DND-41 (cell line): ENCODE measurements at regions not wholly inside any gene's neighbourhood (a gene's known extent, or its start where the extent isn't known, plus 50 kb on each side); places are given as distances from the start of the nearest gene placed in this dataset.

Experiments used
- ATAC-seq: fragments of 200-7000 bp; cut with Tn5 transposase; 3 replicates; pipeline ENCODE4 v1.9.1; 2021; ENCODE audit warnings: low read depth; ENCODE audit not compliant: insufficient read depth
- DNase-seq: peaks from one replicate; pipeline ENCODE4 v3.0.0-alpha.2; 2020
- H2AFZ ChIP-seq: 2 replicates; pipeline ENCODE4 v1.6.0; 2012; ENCODE audit warnings: low read depth, low read length
- H3K27ac ChIP-seq: 2 replicates; pipeline ENCODE4 v1.5.1; 2012; ENCODE audit warnings: low read length, inconsistent platforms
- H3K27me3 ChIP-seq: fragments of 200-600 bp; sonication (generic); 2 replicates; pipeline ENCODE4 v1.6.0; 2012; ENCODE audit warnings: low read length, mild to moderate bottlenecking, inconsistent platforms; ENCODE audit not compliant: insufficient read depth, poor library complexity
- H3K36me3 ChIP-seq: 2 replicates; pipeline ENCODE4 v1.5.1; 2012; ENCODE audit warnings: low read length, inconsistent platforms; ENCODE audit not compliant: insufficient read depth
- H3K4me1 ChIP-seq: 2 replicates; pipeline ENCODE4 v1.5.1; 2012; ENCODE audit warnings: mild to moderate bottlenecking, low read length; ENCODE audit not compliant: insufficient read depth
- H3K4me2 ChIP-seq: 2 replicates; pipeline ENCODE4 v1.6.0; 2012; ENCODE audit warnings: mild to moderate bottlenecking, moderate library complexity, low read length, inconsistent platforms; ENCODE audit not compliant: insufficient read depth
- H3K4me3 ChIP-seq, 2 experiments: fragments of 200-600 bp in 1 of 2; shearing (Covaris generic) in 1 of 2; 2 replicates each; pipeline ENCODE4 v1.5.1; 2012 to 2016; ENCODE audit warnings: inconsistent platforms in 2 of 2, low read length in 2 of 2, mild to moderate bottlenecking in 2 of 2, low read depth in 1 of 2, moderate library complexity in 1 of 2
- H3K79me2 ChIP-seq: 2 replicates; pipeline ENCODE4 v1.6.0; 2012; ENCODE audit warnings: low read length, inconsistent platforms; ENCODE audit not compliant: insufficient read depth
- H3K9ac ChIP-seq: 2 replicates; pipeline ENCODE4 v1.6.0; 2012; ENCODE audit warnings: low read depth, mild to moderate bottlenecking, inconsistent platforms, low read length, moderate library complexity
- H3K9me3 ChIP-seq: 2 replicates; pipeline ENCODE4 v1.5.1; 2012; ENCODE audit warnings: low read length, moderate library complexity, mild to moderate bottlenecking, inconsistent platforms; ENCODE audit not compliant: insufficient read depth, severe bottlenecking
- H4K20me1 ChIP-seq: 2 replicates; pipeline ENCODE4 v1.6.0; 2012; ENCODE audit warnings: low read length; ENCODE audit not compliant: insufficient read depth
- EZH2 ChIP-seq: IDR thresholded peaks from 3 replicates; pipeline ENCODE4 v1.6.1; 2012; ENCODE audit warnings: borderline replicate concordance, low read depth, mild to moderate bottlenecking, moderate library complexity, low read length, inconsistent platforms; ENCODE audit not compliant: severe bottlenecking
- TF ChIP-seq, protein P1 (sequence below): IDR thresholded peaks from 2 replicates; pipeline ENCODE4 v1.5.1; 2012; ENCODE audit warnings: borderline replicate concordance, low read length, moderate library complexity, mild to moderate bottlenecking; ENCODE audit not compliant: poor library complexity, severe bottlenecking; ENCODE audit errors: extremely low read depth

DNA sequence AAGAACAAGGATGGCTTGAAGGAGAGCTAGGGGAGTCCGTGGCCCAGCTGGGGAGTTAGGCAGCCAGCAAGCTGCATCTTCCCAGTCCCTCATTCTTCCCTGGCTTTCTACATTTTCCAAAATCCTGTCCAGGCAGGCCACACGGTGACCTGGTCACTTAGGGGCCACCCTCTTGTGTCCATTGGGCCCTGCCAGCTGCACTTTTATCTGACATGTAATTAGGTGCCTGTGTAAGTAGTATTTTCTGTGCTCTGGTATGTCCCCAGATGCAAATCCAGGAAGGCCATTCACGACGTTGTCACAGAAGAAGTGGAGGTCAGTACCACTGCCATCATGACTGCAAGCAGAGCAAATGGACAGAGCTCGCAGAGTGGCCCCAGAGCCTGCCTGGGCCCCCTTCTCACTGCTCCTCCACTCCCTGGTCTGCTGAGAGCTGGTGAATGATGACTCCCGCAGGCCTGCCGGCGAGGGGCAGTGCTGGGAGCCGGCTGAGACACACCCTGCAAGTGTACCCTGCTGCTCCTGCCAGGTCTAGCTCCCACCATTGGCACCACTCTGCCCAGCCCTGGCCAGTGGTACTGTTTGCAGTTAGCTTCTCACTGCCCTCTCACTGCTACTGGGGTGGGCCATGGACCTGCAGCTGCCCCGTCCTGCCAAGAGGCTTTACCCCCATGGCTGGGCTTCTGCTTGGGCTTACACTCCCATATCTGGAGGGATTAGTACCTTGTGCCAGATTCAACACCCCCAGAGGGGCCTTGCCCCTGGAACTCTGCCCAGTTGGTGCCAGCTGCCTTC, 98.2 kb downstream of the GLRX3 start:
- TF ChIP-seq EZH2: no peak
- TF ChIP-seq, protein P1, sequence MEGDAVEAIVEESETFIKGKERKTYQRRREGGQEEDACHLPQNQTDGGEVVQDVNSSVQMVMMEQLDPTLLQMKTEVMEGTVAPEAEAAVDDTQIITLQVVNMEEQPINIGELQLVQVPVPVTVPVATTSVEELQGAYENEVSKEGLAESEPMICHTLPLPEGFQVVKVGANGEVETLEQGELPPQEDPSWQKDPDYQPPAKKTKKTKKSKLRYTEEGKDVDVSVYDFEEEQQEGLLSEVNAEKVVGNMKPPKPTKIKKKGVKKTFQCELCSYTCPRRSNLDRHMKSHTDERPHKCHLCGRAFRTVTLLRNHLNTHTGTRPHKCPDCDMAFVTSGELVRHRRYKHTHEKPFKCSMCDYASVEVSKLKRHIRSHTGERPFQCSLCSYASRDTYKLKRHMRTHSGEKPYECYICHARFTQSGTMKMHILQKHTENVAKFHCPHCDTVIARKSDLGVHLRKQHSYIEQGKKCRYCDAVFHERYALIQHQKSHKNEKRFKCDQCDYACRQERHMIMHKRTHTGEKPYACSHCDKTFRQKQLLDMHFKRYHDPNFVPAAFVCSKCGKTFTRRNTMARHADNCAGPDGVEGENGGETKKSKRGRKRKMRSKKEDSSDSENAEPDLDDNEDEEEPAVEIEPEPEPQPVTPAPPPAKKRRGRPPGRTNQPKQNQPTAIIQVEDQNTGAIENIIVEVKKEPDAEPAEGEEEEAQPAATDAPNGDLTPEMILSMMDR: no peak
- Histone ChIP-seq H2AFZ (no peak overlapping the region), H3K9me3 (no peaks in the 10 kb centered on the region), H3K9ac (no peak overlapping the region), H3K27me3 (no peaks in the 10 kb centered on the region), H3K79me2 (no peaks in the 10 kb centered on the region), H3K27ac (no peak overlapping the region), H3K4me1 (no peaks in the 10 kb centered on the region), H3K4me2 (no peak overlapping the region), H3K4me3 (no peak overlapping the region), H4K20me1 (no peaks in the 10 kb centered on the region), H3K36me3 (no peaks in the 10 kb centered on the region)
- ATAC-seq (no peak), DNase-seq (no peak)

DNA sequence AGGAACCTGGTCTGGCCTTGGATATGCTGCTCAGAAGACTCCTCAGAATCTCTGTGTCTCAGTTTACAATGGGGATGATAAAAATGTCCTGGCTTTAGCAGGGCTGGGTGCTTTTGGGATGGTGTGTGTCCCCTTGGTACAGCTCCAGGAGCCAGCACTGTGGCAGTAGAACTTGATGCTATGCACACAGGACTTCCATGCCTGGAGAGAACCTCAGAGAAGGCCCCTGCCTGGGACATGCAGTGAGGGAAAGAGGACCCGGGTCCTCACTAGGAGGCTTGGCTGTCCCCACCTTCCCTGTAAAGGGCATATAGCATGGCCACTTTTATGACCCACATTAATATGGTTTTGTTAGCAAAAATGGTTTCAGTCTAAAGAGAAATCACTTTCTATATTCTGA, 100.5 kb downstream of the GLRX3 start:
- no peak overlapping the region for H3K4me2 ChIP-seq
- H4K20me1 ChIP-seq: no peaks in the 10 kb centered on the region
- H3K36me3 ChIP-seq: no peaks in the 10 kb centered on the region
- no peak overlapping the region for H3K9ac ChIP-seq
- TF ChIP-seq, protein P1: no peak
- TF ChIP-seq EZH2: no peak
- no peak overlapping the region for H3K27ac ChIP-seq
- H3K79me2 ChIP-seq: no peaks in the 10 kb centered on the region
- ATAC-seq (no peak), DNase-seq (no peak)
- H3K27me3 ChIP-seq: peaks cover 2% of the 10 kb centered on the region
- H3K9me3 ChIP-seq: no peaks in the 10 kb centered on the region
- no peak overlapping the region for H3K4me3 ChIP-seq
- H2AFZ ChIP-seq: no peak overlapping the region
- H3K4me1 ChIP-seq: no peaks in the 10 kb centered on the region

DNA sequence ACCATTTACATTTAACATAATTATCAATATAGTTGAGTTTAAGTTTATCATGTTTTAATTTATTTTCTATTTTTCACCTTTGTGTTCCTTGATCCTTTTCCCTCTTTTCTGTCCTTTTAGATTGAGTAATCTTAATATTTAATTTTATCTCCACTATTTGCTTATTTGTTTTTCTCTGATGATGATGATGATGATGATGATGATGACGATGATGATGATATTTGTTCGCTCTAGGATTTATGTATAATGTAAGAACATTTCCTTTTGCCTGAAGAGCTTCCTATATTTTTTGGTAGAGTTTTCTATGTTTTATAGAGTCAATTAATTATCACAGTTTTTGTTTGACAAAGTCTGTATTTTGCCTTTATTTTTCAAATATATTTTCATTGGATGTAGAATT, 104.2 kb downstream of the GLRX3 start:
- Histone ChIP-seq H3K27me3 (peaks cover 11% of the 10 kb centered on the region), H3K4me2 (no peak overlapping the region), H3K79me2 (no peaks in the 10 kb centered on the region), H3K9ac (no peak overlapping the region), H2AFZ (no peak overlapping the region), H3K4me1 (peaks cover 6% of the 10 kb centered on the region), H3K27ac (no peak overlapping the region), H4K20me1 (0 out of 2 replicates have a peak, but pooled peaks cover 5% of the 10 kb centered on the region), H3K4me3 (no peak overlapping the region), H3K36me3 (no peaks in the 10 kb centered on the region), H3K9me3 (no peaks in the 10 kb centered on the region)
- DNase-seq: no peak
- TF ChIP-seq, protein P1: no peak
- no peak for TF ChIP-seq EZH2
- no peak for ATAC-seq
